Panc1 (cell line): ENCODE measurements at regions not wholly inside any gene's neighbourhood (a gene's known extent, or its start where the extent isn't known, plus 50 kb on each side); places are given as distances from the start of the nearest gene placed in this dataset.

Source experiments
- ATAC-seq: fragments of 200-7000 bp; cut with Tn5 transposase; 2 replicates; pipeline ENCODE4 v1.9.1; 2020; ENCODE audit warnings: mild to moderate bottlenecking, moderate library complexity
- BruUV-seq: library from RNA; stranded (reverse); fragments of 400-500 nt; replicated peaks from 2 replicates; lab custom pipeline; 2021; lab: Mats Ljungman, UMichigan
- CTCF ChIA-PET: fragments of 300-600 bp; sonication (Branson Sonifier 250); formaldehyde crosslinking; loops from one replicate; lab custom pipeline; 2022; ENCODE audit warnings: antibody characterized with exemption; lab: Charles Lee
- POLR2A ChIA-PET: fragments of 300-600 bp; sonication (Branson Sonifier 250); formaldehyde crosslinking; loops from one replicate; lab custom pipeline; 2022; ENCODE audit warnings: antibody characterized with exemption; lab: Charles Lee
- DNase-seq: peaks from one replicate; pipeline ENCODE4 v3.0.0-alpha.2; 2010; ENCODE audit warnings: low read depth, low spot score
- H3K27ac ChIP-seq: 2 replicates; pipeline ENCODE4 v1.5.1; 2011; ENCODE audit warnings: mild to moderate bottlenecking, low read length, inconsistent platforms
- H3K27me3 ChIP-seq: fragments of 200-500 bp; sonication (Bioruptor generic); 2 replicates; pipeline ENCODE4 v1.6.0; 2014; ENCODE audit warnings: low read length, inconsistent platforms; ENCODE audit not compliant: control insufficient read depth, insufficient read depth
- H3K36me3 ChIP-seq: fragments of 200-500 bp; sonication (Bioruptor generic); 2 replicates; pipeline ENCODE4 v1.5.1; 2014; ENCODE audit warnings: inconsistent platforms, mild to moderate bottlenecking, low read length, moderate library complexity; ENCODE audit not compliant: control insufficient read depth, insufficient read depth
- H3K4me1 ChIP-seq: 2 replicates; pipeline ENCODE4 v1.5.1; 2011; ENCODE audit warnings: inconsistent platforms, mild to moderate bottlenecking, low read length, moderate library complexity; ENCODE audit not compliant: control insufficient read depth, insufficient read depth
- H3K4me3 ChIP-seq, 2 experiments: 2 replicates each; pipeline ENCODE4 v1.5.1; 2011 to 2012; ENCODE audit warnings: low read depth in 2 of 2, low read length in 2 of 2, mild to moderate bottlenecking in 2 of 2, inconsistent platforms in 1 of 2, moderate library complexity in 1 of 2
- H3K9me3 ChIP-seq: fragments of 200-500 bp; sonication (Bioruptor generic); 2 replicates; pipeline ENCODE4 v1.5.1; 2014; ENCODE audit warnings: low read depth, mild to moderate bottlenecking, inconsistent platforms, low read length, moderate library complexity; ENCODE audit not compliant: control insufficient read depth, insufficient read depth
- CTCF ChIP-seq: fragments of 450-650 bp; IDR thresholded peaks from 2 replicates; pipeline ENCODE4 v1.5.1; 2017; ENCODE audit warnings: mild to moderate bottlenecking
- POLR2AphosphoS5 ChIP-seq: IDR thresholded peaks from 2 replicates; pipeline ENCODE4 v1.6.1; 2012; ENCODE audit warnings: mild to moderate bottlenecking, low read depth, low read length, moderate library complexity
- REST ChIP-seq, 2 experiments: IDR thresholded peaks; 2 replicates each; pipeline ENCODE4 v1.6.1; 2011 to 2012; ENCODE audit warnings: low read depth in 2 of 2, control low read depth in 1 of 2, low read length in 1 of 2, mild to moderate bottlenecking in 1 of 2, moderate library complexity in 1 of 2; ENCODE audit not compliant: insufficient read depth in 1 of 2
- SIN3A ChIP-seq: IDR thresholded peaks from 2 replicates; pipeline ENCODE4 v1.6.1; 2012; ENCODE audit warnings: low read depth, mild to moderate bottlenecking, low read length, moderate library complexity, borderline replicate concordance; ENCODE audit not compliant: insufficient read depth
- TCF7L2 ChIP-seq: IDR thresholded peaks from 2 replicates; pipeline ENCODE4 v1.6.1; 2011; ENCODE audit warnings: mild to moderate bottlenecking, low read depth, low read length, inconsistent platforms
- in situ Hi-C: cut with HindIII; loops from 2 replicates; pipeline ENCODE4 v1.10.0; 2016; ENCODE audit warnings: low sequenced_read_pairs, low pct_unique_long_range_greater_than_20kb
- intact Hi-C: fragments of 100-400 bp; cut with micrococcal nuclease; formaldehyde crosslinking; loops from one replicate; pipeline ENCODE4 v1.10.0; 2022; ENCODE audit not compliant: unreplicated experiment

GRCh38 chr15:96505014-96505413, 174.5 kb downstream of the NR2F2 start:
- DNase-seq (no peak), ATAC-seq (no peak)
- ChIA-PET POLR2A (no interaction called here), CTCF (no interaction called here)
- no TSS peak for BruUV-seq
- Histone ChIP-seq H3K27me3 (no peaks in the 10 kb centered on the region), H3K27ac (no peak overlapping the region), H3K9me3 (no peaks in the 10 kb centered on the region), H3K4me3 (no peak overlapping the region), H3K36me3 (no peaks in the 10 kb centered on the region), H3K4me1 (no peaks in the 10 kb centered on the region)
- intact Hi-C loops (no loop called here), in situ Hi-C loops (no loop called here)
- TF ChIP-seq REST (IDR thresholded peaks at IDR 0.05; ENCODE audit: insufficient read depth in 1 of 2, low read depth in 2 of 2, low read length in 1 of 2) = no peak
- TF ChIP-seq TCF7L2 = no peak
- no peak for TF ChIP-seq POLR2AphosphoS5
- no peak for TF ChIP-seq SIN3A
- TF ChIP-seq CTCF = no peak

- no peak for TF ChIP-seq REST (IDR thresholded peaks at IDR 0.05; ENCODE audit: insufficient read depth in 1 of 2, low read depth in 2 of 2, low read length in 1 of 2)
- TF ChIP-seq POLR2AphosphoS5 = no peak
- TF ChIP-seq SIN3A = no peak
- no peak for TF ChIP-seq CTCF
- TF ChIP-seq TCF7L2 = no peak
- in situ Hi-C loops = no loop called here
- H3K27me3 ChIP-seq = peaks cover 3% of the 10 kb centered on the region; the same call in 1 of the 2 replicates
- no peak overlapping the region for H3K27ac ChIP-seq
- no peaks in the 10 kb centered on the region for H3K4me1 ChIP-seq
- DNase-seq (no peak), ATAC-seq (no peak)
- ChIA-PET CTCF (no interaction called here), POLR2A (no interaction called here)
- no peaks in the 10 kb centered on the region for H3K36me3 ChIP-seq
- no peak overlapping the region for H3K4me3 ChIP-seq
- no peaks in the 10 kb centered on the region for H3K9me3 ChIP-seq
- no TSS peak for BruUV-seq
- intact Hi-C loops = no loop called here
These were observed 184.2 kb downstream of the NR2F2 start for GRCh38 chr15:96514607-96515285.
